Trophoblast cell (in vitro differentiated cells and primary cell): ENCODE measurements at regions not wholly inside any gene's neighbourhood (a gene's known extent, or its start where the extent isn't known, plus 50 kb on each side); places are given as distances from the start of the nearest gene placed in this dataset.
"Not testable (repeated sequence)": the region's sequence is repeated elsewhere in the genome, so short reads cannot be mapped to it uniquely, and the experiment has no call there.

Experiments
- DNase-seq, 2 donors: peaks; one replicate each; pipeline ENCODE4 v3.0.0-alpha.2; 2016
- H2AFZ ChIP-seq: 2 replicates; pipeline ENCODE4 v1.6.1; 2013; ENCODE audit warnings: low read length, moderate library complexity, mild to moderate bottlenecking; ENCODE audit not compliant: insufficient read depth, poor library complexity
- H2AK5ac ChIP-seq: 2 replicates; pipeline ENCODE4 v1.6.1; 2013; ENCODE audit warnings: mild to moderate bottlenecking, low read length
- H2BK120ac ChIP-seq: 2 replicates; pipeline ENCODE4 v1.6.1; 2013; ENCODE audit warnings: low read length, mild to moderate bottlenecking, moderate library complexity; ENCODE audit not compliant: insufficient read depth, poor library complexity
- H2BK12ac ChIP-seq: 2 replicates; pipeline ENCODE4 v1.6.1; 2013; ENCODE audit warnings: mild to moderate bottlenecking, low read length, moderate library complexity
- H2BK5ac ChIP-seq: 2 replicates; pipeline ENCODE4 v1.6.1; 2013; ENCODE audit warnings: low read length, low read depth, moderate library complexity, mild to moderate bottlenecking; ENCODE audit not compliant: poor library complexity
- H3K14ac ChIP-seq: 2 replicates; pipeline ENCODE4 v1.6.1; 2013; ENCODE audit warnings: mild to moderate bottlenecking, low read length
- H3K18ac ChIP-seq: 2 replicates; pipeline ENCODE4 v1.6.1; 2013; ENCODE audit warnings: mild to moderate bottlenecking, low read length
- H3K23ac ChIP-seq: 2 replicates; pipeline ENCODE4 v1.6.1; 2013; ENCODE audit warnings: low read length
- H3K27ac ChIP-seq: 2 replicates; pipeline ENCODE4 v1.5.1; 2013; ENCODE audit warnings: low read depth, mild to moderate bottlenecking, inconsistent platforms, low read length, moderate library complexity
- H3K27me3 ChIP-seq: 2 replicates; pipeline ENCODE4 v1.6.1; 2013; ENCODE audit warnings: inconsistent platforms, mild to moderate bottlenecking, low read length, moderate library complexity; ENCODE audit not compliant: insufficient read depth
- H3K36me3 ChIP-seq, 2 experiments: 1 replicate in 1 of 2; 2 replicates in 1 of 2; pipeline ENCODE4 v1.6.1; 2013; ENCODE audit warnings: low read length in 2 of 2, mild to moderate bottlenecking in 2 of 2, moderate library complexity in 1 of 2; ENCODE audit not compliant: insufficient read depth in 2 of 2, control insufficient read depth in 1 of 2
- H3K4ac ChIP-seq: 2 replicates; pipeline ENCODE4 v1.6.1; 2013; ENCODE audit warnings: low read depth, mild to moderate bottlenecking, low read length, moderate library complexity
- H3K4me1 ChIP-seq, 2 experiments: 1 replicate in 1 of 2; 2 replicates in 1 of 2; pipeline ENCODE4 v1.6.1; 2013; ENCODE audit warnings: low read length in 2 of 2, mild to moderate bottlenecking in 2 of 2, moderate library complexity in 1 of 2; ENCODE audit not compliant: insufficient read depth in 2 of 2, control insufficient read depth in 1 of 2
- H3K4me2 ChIP-seq: 2 replicates; pipeline ENCODE4 v1.6.1; 2013; ENCODE audit warnings: inconsistent platforms, mild to moderate bottlenecking, low read length, moderate library complexity
- H3K4me3 ChIP-seq: 2 replicates; pipeline ENCODE4 v1.5.1; 2013; ENCODE audit warnings: mild to moderate bottlenecking, low read depth, low read length, inconsistent platforms
- H3K79me1 ChIP-seq: one replicate; pipeline ENCODE4 v1.6.1; 2013; ENCODE audit warnings: low read length
- H3K79me2 ChIP-seq: 2 replicates; pipeline ENCODE4 v1.6.1; 2013; ENCODE audit warnings: low read length, mild to moderate bottlenecking; ENCODE audit not compliant: control insufficient read depth, insufficient read depth, poor library complexity
- H3K9ac ChIP-seq: 2 replicates; pipeline ENCODE4 v1.6.1; 2013; ENCODE audit warnings: mild to moderate bottlenecking, low read length
- H3K9me3 ChIP-seq: 2 replicates; pipeline ENCODE4 v1.6.1; 2013; ENCODE audit warnings: low read depth, mild to moderate bottlenecking, control low read depth, inconsistent platforms, low read length; ENCODE audit not compliant: insufficient read depth
- H4K12ac ChIP-seq: 2 replicates; pipeline ENCODE4 v1.6.1; 2013; ENCODE audit warnings: low read depth, mild to moderate bottlenecking, low read length, moderate library complexity
- H4K8ac ChIP-seq: 2 replicates; pipeline ENCODE4 v1.6.1; 2013; ENCODE audit warnings: low read depth, mild to moderate bottlenecking, low read length, moderate library complexity
- H4K91ac ChIP-seq: one replicate; pipeline ENCODE4 v1.6.1; 2013; ENCODE audit warnings: low read depth, mild to moderate bottlenecking, low read length, moderate library complexity
- WGBS: extraction: QIAGEN DNeasy Blood & Tissue Kit; methylation state at CpG from one replicate; pipeline ENCODE4 v1.1.7; 2013; ENCODE audit warnings: missing lambda C conversion rate; ENCODE audit not compliant: insufficient read length, insufficient coverage; ENCODE audit errors: extremely low coverage; 5-methylcytosine and 5-hydroxymethylcytosine counted together

GRCh38 chr5:85994653-85995052 is 623.1 kb upstream of the COX7C start:
- H3K36me3 ChIP-seq, H3K9ac ChIP-seq, H3K79me2 ChIP-seq, H3K9me3 ChIP-seq, H2BK120ac ChIP-seq, H3K4me3 ChIP-seq, DNase-seq, H3K4me1 ChIP-seq, H2AFZ ChIP-seq, H2AK5ac ChIP-seq, H3K18ac ChIP-seq, H3K14ac ChIP-seq, H4K12ac ChIP-seq, H3K27me3 ChIP-seq, H3K23ac ChIP-seq, H2BK5ac ChIP-seq, H4K8ac ChIP-seq, H3K79me1 ChIP-seq, H3K27ac ChIP-seq, H3K4ac ChIP-seq, H4K91ac ChIP-seq, H3K4me2 ChIP-seq, H2BK12ac ChIP-seq: not testable (repeated sequence)
- WGBS = no CpG with 5 or more reads among the region's 3 CpGs

GRCh38 chr5:85998656-85999055 is 619.1 kb upstream of the COX7C start:
- H3K79me2 ChIP-seq = no peaks in the 10 kb centered on the region
- no peak for DNase-seq
- H3K14ac ChIP-seq = no peak overlapping the region
- H2AK5ac ChIP-seq = no peak overlapping the region
- H2BK5ac ChIP-seq = no peak overlapping the region
- H3K4me1 ChIP-seq = no peaks in the 10 kb centered on the region
- H2AFZ ChIP-seq = no peak overlapping the region
- no peak overlapping the region for H2BK120ac ChIP-seq
- H3K79me1 ChIP-seq = no peaks in the 10 kb centered on the region
- no peak overlapping the region for H3K4me2 ChIP-seq
- H4K8ac ChIP-seq = no peak overlapping the region
- H3K27ac ChIP-seq = no peak overlapping the region
- no peak overlapping the region for H3K9ac ChIP-seq
- no peaks in the 10 kb centered on the region for H3K9me3 ChIP-seq
- no CpG with 5 or more reads among the region's 2 CpGs for WGBS
- no peak overlapping the region for H4K91ac ChIP-seq
- H3K27me3 ChIP-seq = no peaks in the 10 kb centered on the region
- H3K4ac ChIP-seq = no peak overlapping the region
- H3K36me3 ChIP-seq = no peaks in the 10 kb centered on the region
- no peak overlapping the region for H3K23ac ChIP-seq
- H3K18ac ChIP-seq = no peak overlapping the region
- no peak overlapping the region for H3K4me3 ChIP-seq
- no peak overlapping the region for H2BK12ac ChIP-seq
- H4K12ac ChIP-seq = no peak overlapping the region

GRCh38 chr5:86008293-86008692 is 609.4 kb upstream of the COX7C start:
- Histone ChIP-seq H3K79me1 (no peaks in the 10 kb centered on the region), H3K36me3 (peaks cover 0 to 1% of the 10 kb centered on the region in 2 experiments), H2AK5ac (no peak overlapping the region), H3K4me3 (no peak overlapping the region), H3K23ac (no peak overlapping the region), H3K4ac (no peak overlapping the region), H3K27me3 (no peaks in the 10 kb centered on the region), H3K79me2 (no peaks in the 10 kb centered on the region), H3K9ac (no peak overlapping the region), H4K8ac (no peak overlapping the region), H4K91ac (no peak overlapping the region), H4K12ac (no peak overlapping the region), H3K14ac (no peak overlapping the region), H2AFZ (no peak overlapping the region), H3K9me3 (no peaks in the 10 kb centered on the region), H3K27ac (no peak overlapping the region), H3K4me1 (no peaks in the 10 kb centered on the region), H3K18ac (no peak overlapping the region), H3K4me2 (no peak overlapping the region), H2BK120ac (no peak overlapping the region), H2BK12ac (no peak overlapping the region), H2BK5ac (no peak overlapping the region)
- WGBS = no CpG with 5 or more reads among the region's 2 CpGs
- DNase-seq = no peak

GRCh38 chr5:86008704-86009103 is 609.0 kb upstream of the COX7C start:
- Histone ChIP-seq H3K14ac (no peak overlapping the region), H3K23ac (no peak overlapping the region), H4K12ac (no peak overlapping the region), H2BK120ac (no peak overlapping the region), H2AFZ (no peak overlapping the region), H3K4me3 (no peak overlapping the region), H3K36me3 (peaks cover 0 to 1% of the 10 kb centered on the region in 2 experiments), H3K27ac (no peak overlapping the region), H3K18ac (no peak overlapping the region), H3K9me3 (no peaks in the 10 kb centered on the region), H3K4ac (no peak overlapping the region), H4K91ac (no peak overlapping the region), H3K4me1 (no peaks in the 10 kb centered on the region), H3K79me2 (no peaks in the 10 kb centered on the region), H3K79me1 (no peaks in the 10 kb centered on the region), H3K27me3 (no peaks in the 10 kb centered on the region), H2AK5ac (no peak overlapping the region), H3K4me2 (no peak overlapping the region), H4K8ac (no peak overlapping the region), H2BK12ac (no peak overlapping the region), H3K9ac (no peak overlapping the region), H2BK5ac (no peak overlapping the region)
- no peak for DNase-seq
- no CpG with 5 or more reads among the region's 3 CpGs for WGBS
